ENCODE measurements at regions not wholly inside any gene's neighbourhood (a gene's known extent, or its start where the extent isn't known, plus 50 kb on each side); places are given as distances from the start of the nearest gene placed in this dataset.

- DNase-seq = no peak
Measured at GRCh38 chr16:86095131-86095752, 196.3 kb downstream of the IRF8 start.

DNA sequence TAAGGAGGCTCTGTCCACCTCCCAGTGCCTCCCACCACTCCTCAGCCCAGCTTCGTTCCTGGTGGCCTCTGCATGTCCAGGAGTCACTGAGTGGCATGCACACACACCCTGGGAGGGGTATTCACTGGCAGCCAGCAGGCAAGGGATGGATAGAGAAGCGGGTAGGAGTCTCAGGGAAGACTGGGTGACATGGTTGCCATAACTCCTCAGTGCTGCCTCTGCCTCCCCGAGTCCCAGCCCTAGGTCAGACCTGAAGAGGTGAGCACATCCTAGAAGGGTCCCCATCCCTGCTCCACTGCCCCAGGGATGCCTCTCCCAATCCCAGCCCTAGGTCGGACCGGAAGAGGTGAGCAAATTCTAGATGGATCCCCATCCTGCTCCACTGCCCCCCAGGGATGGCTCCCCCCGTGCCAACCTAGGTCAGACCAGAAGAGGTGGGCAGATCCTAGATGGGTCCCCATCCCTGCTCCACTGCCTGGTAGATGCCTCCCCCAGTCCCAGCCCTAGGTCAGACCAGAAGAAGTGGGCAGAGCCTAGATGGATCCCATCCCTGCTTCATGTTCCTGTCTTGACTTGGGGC is 197.0 kb downstream of the IRF8 start:
- DNase-seq = no peak

DNA sequence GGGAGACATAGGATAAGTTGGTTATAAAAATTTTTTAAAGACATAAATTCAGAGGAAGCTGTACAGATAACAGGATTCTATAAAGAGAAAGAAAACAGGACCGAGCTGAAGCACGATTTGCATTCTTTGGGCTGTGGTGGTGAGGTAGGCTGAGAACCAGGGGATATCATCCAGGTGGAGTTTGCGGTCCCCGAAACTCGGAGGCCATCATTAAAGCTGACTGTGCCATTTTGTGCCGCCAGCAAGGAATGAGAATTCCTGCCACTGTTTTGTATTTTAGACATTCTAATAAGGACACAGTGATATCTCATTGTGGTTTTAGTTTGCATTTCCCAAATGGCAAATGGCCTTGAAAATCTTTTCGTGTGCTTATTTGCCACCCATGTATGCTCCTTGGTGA is 197.9 kb downstream of the IRF8 start:
- no peak for DNase-seq

DNA sequence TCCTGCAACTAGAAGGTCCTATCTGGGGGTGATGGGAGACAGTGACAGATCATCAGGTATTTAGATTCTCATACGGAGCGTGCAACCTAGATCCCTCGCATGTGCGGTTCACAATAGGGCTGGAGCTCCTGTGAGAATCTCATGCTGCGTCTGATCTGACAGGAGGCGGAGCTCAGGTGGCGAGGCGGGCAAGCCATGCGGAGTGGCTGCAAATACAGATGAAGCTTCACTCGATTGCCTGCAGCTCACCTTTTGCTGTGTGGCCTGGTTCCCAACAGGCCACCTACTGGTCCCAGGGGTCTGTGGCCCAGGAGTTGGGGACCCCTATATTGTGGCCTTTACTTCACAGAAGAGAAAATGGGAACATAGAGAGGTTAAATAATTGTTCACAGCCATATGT is 200.4 kb downstream of the IRF8 start:
- DNase-seq = no peak

DNA sequence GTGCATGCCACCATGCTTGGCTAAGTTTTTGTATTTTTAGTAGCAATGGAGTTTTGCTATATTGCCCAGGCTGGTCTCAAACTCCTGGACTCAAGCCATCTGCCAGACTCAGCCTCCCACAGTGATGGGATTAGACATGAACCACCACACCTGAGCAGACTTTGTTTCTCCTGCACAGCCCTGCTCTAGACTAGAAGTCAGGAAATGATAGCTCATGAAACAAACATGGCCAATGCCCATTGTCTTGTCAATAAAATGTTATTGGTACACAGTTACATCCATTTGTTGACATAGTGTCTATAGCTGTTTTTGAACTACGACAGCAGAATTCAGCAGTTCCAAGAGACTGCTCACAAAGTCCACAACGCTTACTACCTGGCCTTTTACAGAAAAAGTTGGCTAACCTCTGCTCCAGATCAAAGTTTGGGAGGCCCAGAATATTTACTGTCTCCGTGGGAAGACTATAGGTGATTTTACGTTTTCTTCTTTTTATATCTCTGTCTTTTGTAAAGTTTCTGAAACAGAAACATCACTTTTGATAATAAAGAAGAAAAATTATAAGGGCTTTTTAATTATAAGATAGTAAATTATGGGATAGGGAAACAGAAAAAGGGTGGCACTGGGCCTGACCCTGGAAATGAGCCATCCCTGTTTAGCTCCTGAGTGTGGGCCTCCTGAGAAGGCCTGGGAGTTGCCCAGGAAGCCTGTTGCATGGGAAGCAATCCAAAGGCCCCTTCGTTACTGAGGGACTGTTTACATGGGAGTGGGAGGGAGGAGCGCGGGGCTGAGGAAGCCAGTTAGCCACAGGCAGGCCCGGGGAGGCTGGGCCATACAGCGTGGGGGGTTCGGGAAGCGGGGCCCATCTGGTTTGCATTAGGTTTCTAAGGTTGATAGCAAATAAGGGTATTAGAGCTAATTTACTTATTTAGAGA is 201.5 kb downstream of the IRF8 start:
- no peak for DNase-seq

GRCh38 chr16:86101137-86101896 is 202.4 kb downstream of the IRF8 start:
- DNase-seq = no peak

DNA sequence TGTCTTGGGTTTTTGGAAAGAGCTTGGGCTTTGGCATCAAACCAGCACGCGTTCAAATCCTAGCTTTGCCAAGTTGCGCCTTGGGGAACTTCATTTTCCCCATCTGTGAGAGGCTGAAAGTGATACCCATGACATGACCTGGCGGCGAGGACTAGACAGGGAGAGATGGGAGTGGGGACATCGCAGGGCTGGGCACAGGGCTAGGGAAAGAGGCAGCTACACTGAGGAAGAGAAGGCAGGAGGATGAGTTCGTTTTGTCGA is 202.9 kb downstream of the IRF8 start:
- DNase-seq = no peak

- DNase-seq = no peak
Measured at GRCh38 chr16:86103320-86103719, 204.4 kb downstream of the IRF8 start.

- DNase-seq = no peak
Measured at GRCh38 chr16:86104537-86105048, 205.6 kb downstream of the IRF8 start.

DNA sequence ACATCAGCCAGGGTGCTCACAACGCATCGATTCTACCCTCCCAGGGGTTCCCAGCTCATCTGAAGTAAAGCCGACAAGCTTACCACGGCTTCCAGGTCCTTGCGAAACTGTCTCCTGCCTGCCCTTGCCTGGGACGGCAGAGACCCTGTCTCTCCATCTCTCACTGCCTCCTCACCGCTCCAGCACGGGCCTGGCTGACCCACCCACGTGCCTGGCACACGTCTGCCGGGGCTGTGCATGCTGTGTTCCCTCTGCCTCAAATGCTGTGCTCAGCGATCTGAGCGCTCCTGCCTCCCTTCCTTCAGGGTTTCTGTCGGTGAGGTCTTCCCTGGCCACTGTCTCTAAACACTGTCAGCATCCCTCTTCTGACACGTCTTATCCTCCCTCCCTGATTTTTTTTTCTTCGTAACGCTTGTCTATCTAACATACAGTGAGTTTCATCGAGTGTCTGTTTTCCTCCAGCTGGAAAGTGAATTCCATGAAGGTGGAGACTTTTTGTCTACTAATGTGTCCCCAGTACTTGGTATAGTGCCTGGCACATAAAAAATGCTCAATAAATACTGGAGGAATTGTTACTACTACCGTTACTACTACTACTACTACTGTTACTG is 208.4 kb downstream of the IRF8 start:
- no peak for DNase-seq

GRCh38 chr16:86108062-86108461 is 209.1 kb downstream of the IRF8 start:
- DNase-seq = no peak

DNA sequence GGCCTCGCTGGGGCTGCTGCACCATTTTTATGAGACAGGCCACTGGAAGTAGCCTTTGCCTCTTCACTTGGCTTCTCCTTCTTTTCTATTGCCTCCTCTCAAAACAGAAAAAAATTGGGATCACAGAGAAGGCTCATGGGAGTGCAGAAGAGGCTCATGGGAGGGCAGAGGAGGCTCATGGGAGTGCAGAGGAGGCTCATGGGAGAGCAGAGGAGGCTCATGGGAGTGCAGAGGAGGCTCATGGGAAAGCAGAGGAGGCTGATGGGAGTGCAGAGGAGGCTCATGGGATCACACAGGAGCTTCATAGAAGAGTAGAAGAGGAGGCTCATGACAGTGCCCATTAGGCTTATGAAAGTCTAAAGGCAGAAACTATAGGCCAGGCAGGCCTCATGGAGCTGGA is 211.2 kb downstream of the IRF8 start:
- no peak for DNase-seq

DNA sequence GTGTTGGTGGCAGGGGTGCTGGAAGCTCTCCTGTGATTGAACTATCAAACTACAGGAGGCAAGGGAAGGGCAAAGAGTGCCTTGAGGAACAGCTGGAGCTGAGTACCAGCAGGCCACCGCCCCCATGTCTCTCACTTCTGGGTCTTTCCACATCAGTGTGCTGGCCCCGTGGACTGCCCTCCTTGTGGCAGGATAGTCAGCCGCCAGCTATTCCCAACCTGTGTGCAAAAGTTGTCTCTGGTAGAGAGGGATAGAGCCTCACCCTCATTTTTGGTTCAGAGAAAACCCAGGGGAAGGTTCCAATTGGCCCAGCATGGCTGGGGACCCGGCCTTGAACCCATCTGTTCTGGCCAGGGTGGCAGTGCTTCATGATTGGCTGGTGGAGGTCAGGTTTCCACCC is 211.8 kb downstream of the IRF8 start:
- DNase-seq = no peak

DNA sequence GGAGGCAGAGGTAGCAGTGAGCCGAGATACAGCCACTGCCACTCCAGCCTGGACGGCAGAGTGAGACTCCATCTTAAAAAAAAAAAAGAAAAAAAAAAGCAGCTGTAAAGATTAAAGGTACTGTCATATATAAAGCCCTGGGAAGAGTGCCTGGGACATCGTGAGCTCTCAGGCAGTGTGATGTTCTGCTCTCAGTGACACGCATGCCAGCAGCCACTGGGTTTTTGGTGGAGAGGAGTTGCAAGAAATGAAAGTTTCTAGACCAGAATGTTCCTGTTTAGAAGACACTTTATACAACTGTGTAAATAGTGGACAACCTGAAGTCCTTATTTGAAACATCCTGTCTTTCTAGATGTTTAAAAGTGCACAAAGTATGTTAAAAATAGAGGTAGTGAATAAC is 213.2 kb downstream of the IRF8 start:
- no peak for DNase-seq

DNA sequence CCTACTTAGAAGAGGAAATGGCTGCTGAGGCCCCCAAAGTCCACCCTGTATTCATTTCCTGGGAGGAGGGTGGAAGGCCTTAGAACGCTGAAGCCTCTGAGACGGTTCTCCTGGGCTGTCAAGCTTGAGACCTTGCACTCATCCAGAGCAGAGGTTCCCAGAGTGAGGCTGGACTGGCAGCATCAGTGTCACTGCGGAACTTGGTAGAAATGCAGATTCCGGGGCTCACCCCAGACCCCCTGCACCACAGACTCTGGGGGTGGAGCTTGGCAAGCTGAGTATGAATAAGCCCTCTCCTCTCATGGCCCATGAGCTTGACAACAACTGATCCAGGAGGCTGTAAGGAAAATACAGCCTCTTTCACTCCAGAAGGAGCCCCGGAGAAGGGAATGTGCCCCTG is 218.3 kb downstream of the IRF8 start:
- no peak for DNase-seq

- no peak for DNase-seq
Measured at GRCh38 chr16:86117756-86118155, 218.8 kb downstream of the IRF8 start.

DNA sequence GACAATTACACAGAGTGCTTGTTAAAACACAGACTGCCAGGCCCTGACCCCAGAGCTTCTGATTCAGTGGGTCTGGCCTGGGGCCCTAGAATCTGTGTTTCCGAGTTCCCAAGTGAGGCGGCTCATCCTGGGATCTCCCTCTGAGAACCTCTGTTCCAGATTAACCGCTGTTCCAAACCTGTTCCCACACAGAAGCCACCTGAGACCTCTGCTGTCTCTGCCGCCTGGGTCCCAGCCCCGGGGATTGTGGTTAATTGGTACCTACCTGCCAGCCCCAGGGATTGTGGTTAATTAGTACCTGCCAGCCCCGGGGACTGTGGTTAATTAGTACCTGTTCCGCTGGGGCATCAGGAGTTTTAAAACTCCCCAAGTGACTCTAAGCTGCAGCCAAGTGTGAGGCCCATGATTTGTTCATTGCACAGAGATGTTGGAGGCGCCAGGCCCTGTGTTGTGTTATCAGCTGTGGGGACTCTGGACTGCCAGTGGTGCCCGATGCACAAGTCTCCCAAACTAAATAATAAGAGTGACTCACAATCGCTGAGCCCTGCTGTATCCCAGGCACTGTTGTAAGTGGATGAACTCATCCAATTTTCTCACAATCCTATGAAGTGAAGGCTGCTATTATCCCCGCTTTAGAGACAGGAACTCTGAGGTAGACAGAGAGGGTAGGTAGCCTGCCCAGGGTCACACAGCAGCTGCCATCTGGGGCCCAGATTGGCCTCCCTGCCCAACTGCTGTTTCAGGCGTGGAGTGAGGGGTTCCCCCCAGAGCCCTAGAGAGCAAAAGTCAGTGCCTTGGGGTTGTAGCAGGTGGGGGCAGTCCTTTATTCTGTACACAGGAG is 219.7 kb downstream of the IRF8 start:
- DNase-seq = no peak

- no peak for DNase-seq
Measured at GRCh38 chr16:86120201-86121192, 221.5 kb downstream of the IRF8 start.

GRCh38 chr16:86121374-86122010 is 222.5 kb downstream of the IRF8 start:
- no peak for DNase-seq

DNA sequence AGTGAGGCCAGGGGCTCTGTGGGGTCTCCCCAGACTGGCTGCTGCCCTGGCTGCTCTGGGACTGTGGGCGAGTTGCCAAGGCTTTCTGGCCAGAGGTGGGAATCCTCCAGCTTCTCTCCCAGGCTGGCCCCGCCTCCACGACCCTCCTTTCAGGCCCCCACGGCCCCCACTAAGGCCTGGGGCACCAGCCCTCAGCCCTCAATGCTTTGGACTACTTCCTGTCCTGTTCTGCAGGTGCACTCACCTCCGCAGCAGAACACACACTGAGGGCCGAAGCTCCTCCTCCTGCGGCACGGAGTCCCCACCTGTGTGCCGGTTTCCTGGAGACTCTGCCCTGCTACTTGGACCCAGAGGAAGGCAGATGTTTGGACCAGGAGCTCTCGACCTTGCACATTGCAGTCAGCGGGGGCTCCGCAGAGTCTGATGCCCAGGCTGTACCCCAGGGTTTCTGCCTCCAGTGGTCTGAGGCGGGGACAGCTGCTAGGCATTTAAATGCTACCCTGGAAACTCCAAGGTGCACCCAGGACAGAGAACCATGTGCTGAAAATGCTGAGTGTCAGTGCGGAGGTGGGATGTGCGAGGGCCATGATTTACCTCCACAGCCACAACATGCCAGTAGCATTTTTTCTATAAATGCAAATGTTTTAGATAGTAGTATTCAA is 223.8 kb downstream of the IRF8 start:
- no peak for DNase-seq

Data from activated CD4-positive, alpha-beta T cell treated with anti-CD3 and anti-CD28 coated beads for 48 hours (primary cell).